ENCODE measurements at regions not wholly inside any gene's neighbourhood (a gene's known extent, or its start where the extent isn't known, plus 50 kb on each side); places are given as distances from the start of the nearest gene placed in this dataset.

DNA sequence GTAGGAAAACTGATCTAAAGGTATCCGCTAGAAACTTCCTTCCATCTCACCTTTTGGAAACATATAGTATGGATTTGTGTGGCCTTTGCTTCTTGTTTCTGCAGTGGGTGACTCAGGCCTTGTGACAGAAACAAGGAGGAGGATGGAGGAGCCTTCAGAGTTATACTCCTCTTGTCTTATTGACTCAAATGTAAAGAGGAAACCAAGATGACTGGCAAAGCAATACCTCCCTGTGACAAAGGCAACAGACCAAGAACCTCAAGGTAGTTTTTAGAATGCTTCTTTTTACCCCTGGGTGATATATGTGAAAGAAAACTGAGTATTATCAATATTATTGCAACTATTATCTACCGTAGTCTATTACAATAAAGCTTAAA lies 123.3 kb upstream of the SLIT3 start:
- Histone ChIP-seq H2AK5ac (ENCODE audit: low read length, severe bottlenecking) (no peak overlapping the region), H2BK5ac (ENCODE audit: low read depth, low read length, poor library complexity, severe bottlenecking) (no peak overlapping the region), H3K14ac (ENCODE audit: low read length in 2 of 2) (no peak overlapping the region), H3K4me3 (ENCODE audit: insufficient read depth in 1 of 2, low read depth in 1 of 2, low read length in 2 of 2) (no peak overlapping the region), H2BK120ac (ENCODE audit: low read depth, low read length) (no peak overlapping the region), H4K8ac (ENCODE audit: low read length) (no peak overlapping the region), H3K36me3 (ENCODE audit: control insufficient read depth in 1 of 2, insufficient read depth in 2 of 2, low read depth in 1 of 2, low read length in 2 of 2) (no peaks in the 10 kb centered on the region), H3K27ac (ENCODE audit: low read length, poor library complexity, severe bottlenecking) (no peak overlapping the region), H3K9ac (ENCODE audit: low read length) (no peak overlapping the region), H3K4me1 (ENCODE audit: control insufficient read depth, insufficient read depth, low read depth, low read length) (no peaks in the 10 kb centered on the region), H2BK12ac (ENCODE audit: low read length in 2 of 2) (no peak overlapping the region), H3K9me3 (ENCODE audit: control insufficient read depth, low read length) (peaks cover 3% of the 10 kb centered on the region), H3K27me3 (ENCODE audit: control insufficient read depth in 1 of 2, insufficient read depth in 1 of 2, low read length in 2 of 2) (no peaks in the 10 kb centered on the region), H3K79me1 (replicated peaks; ENCODE audit: low read length, poor library complexity, severe bottlenecking) (no peaks in the 10 kb centered on the region), H2BK15ac (ENCODE audit: low read depth, poor library complexity, severe bottlenecking) (no peak overlapping the region), H3K23ac (ENCODE audit: low read length in 2 of 2) (no peak overlapping the region), H3K18ac (ENCODE audit: low read depth in 1 of 2, low read length in 2 of 2) (no peak overlapping the region), H3K4me2 (ENCODE audit: low read length, poor library complexity, severe bottlenecking) (no peak overlapping the region), H3K4ac (ENCODE audit: low read depth in 1 of 2, low read length in 2 of 2) (no peak overlapping the region), H4K91ac (ENCODE audit: low read length) (no peak overlapping the region), H2AFZ (ENCODE audit: low read depth, low read length) (no peak overlapping the region)
- WGBS = 93% methylated on average over 1 of the region's 2 CpGs
- DNase-seq = no peak

DNA sequence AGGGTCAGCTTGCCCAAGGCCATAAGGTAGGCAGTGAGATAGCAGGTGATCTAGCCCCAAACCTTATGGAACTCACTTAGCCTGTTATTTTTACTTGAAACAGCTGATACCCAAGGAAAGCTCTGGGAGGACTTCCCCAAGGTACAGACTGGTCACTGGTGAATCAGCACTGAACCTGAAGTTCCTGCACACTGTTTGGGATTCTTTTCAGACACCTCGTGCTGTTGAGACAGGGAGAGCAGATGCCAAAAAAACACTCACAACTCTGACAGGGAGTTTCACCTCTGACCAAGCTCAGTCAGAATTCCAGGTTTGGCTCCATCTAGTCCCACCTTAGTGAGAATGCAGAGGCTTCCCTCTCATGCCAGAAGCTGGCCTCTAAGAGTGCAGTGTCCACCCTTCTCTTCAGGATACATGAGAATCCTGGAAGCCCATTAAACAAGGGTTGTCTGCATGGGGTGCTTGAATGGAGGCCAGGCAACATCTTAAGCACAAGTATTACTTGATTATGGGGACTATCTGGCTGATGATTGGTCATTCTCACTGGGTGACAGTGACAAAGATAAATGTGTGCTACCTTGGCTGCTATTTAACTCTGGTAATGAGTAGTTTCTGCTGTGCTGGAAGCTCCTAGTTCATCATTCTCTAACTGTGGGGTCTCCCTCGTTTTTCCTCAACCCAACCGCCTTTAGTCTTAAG lies 122.8 kb upstream of the SLIT3 start:
- Histone ChIP-seq H3K79me1 (replicated peaks; ENCODE audit: low read length, poor library complexity, severe bottlenecking) (no peaks in the 10 kb centered on the region), H2AK5ac (ENCODE audit: low read length, severe bottlenecking) (no peak overlapping the region), H3K27ac (ENCODE audit: low read length, poor library complexity, severe bottlenecking) (no peak overlapping the region), H2BK120ac (ENCODE audit: low read depth, low read length) (no peak overlapping the region), H3K4ac (ENCODE audit: low read depth in 1 of 2, low read length in 2 of 2) (no peak overlapping the region), H4K8ac (ENCODE audit: low read length) (no peak overlapping the region), H3K9me3 (ENCODE audit: control insufficient read depth, low read length) (peaks cover 3% of the 10 kb centered on the region), H3K4me1 (ENCODE audit: control insufficient read depth, insufficient read depth, low read depth, low read length) (no peaks in the 10 kb centered on the region), H3K9ac (ENCODE audit: low read length) (no peak overlapping the region), H3K4me2 (ENCODE audit: low read length, poor library complexity, severe bottlenecking) (no peak overlapping the region), H2BK5ac (ENCODE audit: low read depth, low read length, poor library complexity, severe bottlenecking) (no peak overlapping the region), H3K27me3 (ENCODE audit: control insufficient read depth in 1 of 2, insufficient read depth in 1 of 2, low read length in 2 of 2) (no peaks in the 10 kb centered on the region), H4K91ac (ENCODE audit: low read length) (no peak overlapping the region), H2AFZ (ENCODE audit: low read depth, low read length) (no peak overlapping the region), H3K23ac (ENCODE audit: low read length in 2 of 2) (no peak overlapping the region), H3K36me3 (ENCODE audit: control insufficient read depth in 1 of 2, insufficient read depth in 2 of 2, low read depth in 1 of 2, low read length in 2 of 2) (no peaks in the 10 kb centered on the region), H2BK12ac (ENCODE audit: low read length in 2 of 2) (no peak overlapping the region), H2BK15ac (ENCODE audit: low read depth, poor library complexity, severe bottlenecking) (no peak overlapping the region), H3K4me3 (ENCODE audit: insufficient read depth in 1 of 2, low read depth in 1 of 2, low read length in 2 of 2) (no peak overlapping the region), H3K18ac (ENCODE audit: low read depth in 1 of 2, low read length in 2 of 2) (no peak overlapping the region), H3K14ac (ENCODE audit: low read length in 2 of 2) (no peak overlapping the region)
- 68% methylated on average over 1 of the region's 3 CpGs for WGBS
- DNase-seq = no peak

- H3K14ac ChIP-seq (ENCODE audit: low read length in 2 of 2) = no peak overlapping the region
- no peak overlapping the region for H3K4me3 ChIP-seq (ENCODE audit: insufficient read depth in 1 of 2, low read depth in 1 of 2, low read length in 2 of 2)
- no peak overlapping the region for H4K8ac ChIP-seq (ENCODE audit: low read length)
- no peak overlapping the region for H2BK12ac ChIP-seq (ENCODE audit: low read length in 2 of 2)
- no peak overlapping the region for H3K27ac ChIP-seq (ENCODE audit: low read length, poor library complexity, severe bottlenecking)
- no peaks in the 10 kb centered on the region for H3K79me1 ChIP-seq (replicated peaks; ENCODE audit: low read length, poor library complexity, severe bottlenecking)
- H3K4ac ChIP-seq (ENCODE audit: low read depth in 1 of 2, low read length in 2 of 2) = no peak overlapping the region
- H3K9ac ChIP-seq (ENCODE audit: low read length) = no peak overlapping the region
- no peak overlapping the region for H2BK120ac ChIP-seq (ENCODE audit: low read depth, low read length)
- H3K18ac ChIP-seq (ENCODE audit: low read depth in 1 of 2, low read length in 2 of 2) = peak overlapping the region in 1 of 2 experiments; percentile 4
- H2AK5ac ChIP-seq (ENCODE audit: low read length, severe bottlenecking) = no peak overlapping the region
- no peak overlapping the region for H2BK5ac ChIP-seq (ENCODE audit: low read depth, low read length, poor library complexity, severe bottlenecking)
- H3K36me3 ChIP-seq (ENCODE audit: control insufficient read depth in 1 of 2, insufficient read depth in 2 of 2, low read depth in 1 of 2, low read length in 2 of 2) = no peaks in the 10 kb centered on the region
- no peak overlapping the region for H3K23ac ChIP-seq (ENCODE audit: low read length in 2 of 2)
- no peaks in the 10 kb centered on the region for H3K4me1 ChIP-seq (ENCODE audit: control insufficient read depth, insufficient read depth, low read depth, low read length)
- no peak overlapping the region for H4K91ac ChIP-seq (ENCODE audit: low read length)
- no peak overlapping the region for H2AFZ ChIP-seq (ENCODE audit: low read depth, low read length)
- no peak overlapping the region for H3K4me2 ChIP-seq (ENCODE audit: low read length, poor library complexity, severe bottlenecking)
- 89% methylated on average over 3 of the region's 3 CpGs for WGBS
- H3K27me3 ChIP-seq (ENCODE audit: control insufficient read depth in 1 of 2, insufficient read depth in 1 of 2, low read length in 2 of 2) = no peaks in the 10 kb centered on the region
- peaks cover 6% of the 10 kb centered on the region for H3K9me3 ChIP-seq (ENCODE audit: control insufficient read depth, low read length)
- no peak overlapping the region for H2BK15ac ChIP-seq (ENCODE audit: low read depth, poor library complexity, severe bottlenecking)
- DNase-seq = no peak
Measured at GRCh38 chr5:169422087-169422486, 121.1 kb upstream of the SLIT3 start.

DNA sequence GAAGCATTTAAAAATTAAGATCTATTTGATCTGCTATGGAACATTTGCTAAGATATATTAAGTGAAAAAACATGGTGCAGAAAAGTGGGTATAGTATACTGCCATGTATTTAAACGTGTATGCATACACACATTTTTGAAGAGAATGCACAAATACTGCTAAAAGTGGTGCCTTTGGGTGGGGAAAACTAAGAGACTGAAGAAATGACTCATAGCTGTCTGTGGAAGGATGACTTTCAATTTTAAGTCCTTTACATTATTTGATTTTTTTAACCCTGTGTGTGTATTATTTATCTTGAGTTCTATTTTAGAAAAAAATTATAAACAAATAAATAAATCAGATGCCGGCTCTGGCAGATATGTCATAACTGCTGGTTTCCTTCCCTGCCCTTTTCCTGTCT lies 120.7 kb upstream of the SLIT3 start:
- Histone ChIP-seq H4K8ac (ENCODE audit: low read length) (no peak overlapping the region), H2BK5ac (ENCODE audit: low read depth, low read length, poor library complexity, severe bottlenecking) (no peak overlapping the region), H3K4me3 (ENCODE audit: insufficient read depth in 1 of 2, low read depth in 1 of 2, low read length in 2 of 2) (no peak overlapping the region), H2BK120ac (ENCODE audit: low read depth, low read length) (no peak overlapping the region), H3K79me1 (replicated peaks; ENCODE audit: low read length, poor library complexity, severe bottlenecking) (no peaks in the 10 kb centered on the region), H3K23ac (ENCODE audit: low read length in 2 of 2) (no peak overlapping the region), H2BK12ac (ENCODE audit: low read length in 2 of 2) (no peak overlapping the region), H3K27me3 (ENCODE audit: control insufficient read depth in 1 of 2, insufficient read depth in 1 of 2, low read length in 2 of 2) (no peaks in the 10 kb centered on the region), H3K36me3 (ENCODE audit: control insufficient read depth in 1 of 2, insufficient read depth in 2 of 2, low read depth in 1 of 2, low read length in 2 of 2) (no peaks in the 10 kb centered on the region), H3K27ac (ENCODE audit: low read length, poor library complexity, severe bottlenecking) (no peak overlapping the region), H2BK15ac (ENCODE audit: low read depth, poor library complexity, severe bottlenecking) (no peak overlapping the region), H3K4me1 (ENCODE audit: control insufficient read depth, insufficient read depth, low read depth, low read length) (no peaks in the 10 kb centered on the region), H3K4me2 (ENCODE audit: low read length, poor library complexity, severe bottlenecking) (no peak overlapping the region), H2AFZ (ENCODE audit: low read depth, low read length) (no peak overlapping the region), H3K9me3 (ENCODE audit: control insufficient read depth, low read length) (peaks cover 6% of the 10 kb centered on the region), H3K14ac (ENCODE audit: low read length in 2 of 2) (no peak overlapping the region), H3K4ac (ENCODE audit: low read depth in 1 of 2, low read length in 2 of 2) (no peak overlapping the region), H4K91ac (ENCODE audit: low read length) (no peak overlapping the region), H3K9ac (ENCODE audit: low read length) (no peak overlapping the region), H2AK5ac (ENCODE audit: low read length, severe bottlenecking) (no peak overlapping the region), H3K18ac (ENCODE audit: low read depth in 1 of 2, low read length in 2 of 2) (no peak overlapping the region)
- WGBS = 61% methylated on average over 2 of the region's 2 CpGs
- no peak for DNase-seq

Data from mesenchymal stem cell (in vitro differentiated cells and primary cell).